ENCODE measurements at regions not wholly inside any gene's neighbourhood (a gene's known extent, or its start where the extent isn't known, plus 50 kb on each side); places are given as distances from the start of the nearest gene placed in this dataset.

GRCh38 chr21:41098481-41099042 is 69.4 kb upstream of the BACE2 start (continued):
- TF ChIP-seq THAP9 (CRISPR knock-in tag; IDR thresholded peaks at IDR 0.05; ENCODE audit: borderline replicate concordance), result no peak
- TF ChIP-seq HOXA3 (CRISPR knock-in tag; IDR thresholded peaks at IDR 0.05), result no peak
- no peak for TF ChIP-seq TRIM24 (CRISPR knock-in tag; IDR thresholded peaks at IDR 0.05)

- intact Hi-C loops (cut with micrococcal nuclease; ENCODE audit: unreplicated experiment), result no loop called here
- TF ChIP-seq ZSCAN29 (CRISPR knock-in tag; conservative IDR thresholded peaks at IDR 0.05) (no peak), STAT6 (CRISPR knock-in tag; IDR thresholded peaks at IDR 0.05; ENCODE audit: borderline replicate concordance) (no peak), MXD3 (CRISPR knock-in tag; IDR thresholded peaks at IDR 0.05) (no peak), GLMP (CRISPR knock-in tag; IDR thresholded peaks at IDR 0.05; ENCODE audit: borderline replicate concordance) (no peak), TIGD3 (CRISPR knock-in tag; IDR thresholded peaks at IDR 0.05; ENCODE audit: borderline replicate concordance) (no peak), MXD4 (CRISPR knock-in tag; IDR thresholded peaks at IDR 0.05) (no peak)
These were observed 67.0 kb upstream of the BACE2 start for GRCh38 chr21:41100826-41101550.

More at GRCh38 chr21:41100826-41101550, 67.0 kb upstream of the BACE2 start:
- H3K4me2 ChIP-seq (ENCODE audit: low read depth, low read length), result no peak overlapping the region
- no TSS peak for BruUV-seq (replicated peaks)
- H3K27ac ChIP-seq (ENCODE audit: extremely low read length, insufficient read depth, low read length), result no peak overlapping the region
- ChIA-PET CTCF (ENCODE audit: low intra/inter-chr PET ratio, low total read pairs) (no interaction called here), POLR2A (no interaction called here)
- ATAC-seq (no peak), FAIRE-seq (no peak), DNase-seq (ENCODE audit: low spot score) (no peak)
- in situ Hi-C loops (cut with HindIII; ENCODE audit: extremely low pct_ligation_motif_present, low pct_unique_long_range_greater_than_20kb), result no loop called here
- H3K9me3 ChIP-seq (ENCODE audit: low read length), result no peaks in the 10 kb centered on the region
- H3K4me3 ChIP-seq (replicated peaks in 1 of 3; ENCODE audit: insufficient read depth in 1 of 3, low read depth in 2 of 3, low read length in 3 of 3), result no peak overlapping the region
- H3K4me1 ChIP-seq (ENCODE audit: insufficient read depth, low read length), result no peaks in the 10 kb centered on the region
- H3K36me3 ChIP-seq (replicated peaks in 1 of 2; ENCODE audit: control insufficient read depth in 1 of 2, insufficient read depth in 2 of 2, low read length in 2 of 2), result no peaks in the 10 kb centered on the region
- H3K79me2 ChIP-seq (ENCODE audit: insufficient read depth, low read length), result no peaks in the 10 kb centered on the region
- no peaks in the 10 kb centered on the region for H4K20me1 ChIP-seq (ENCODE audit: insufficient read depth, low read length)
- no peak overlapping the region for H2AFZ ChIP-seq (ENCODE audit: low read length)
- WGBS (ENCODE audit: low lambda C conversion rate), result 17% methylated on average over 4 of the region's 4 CpGs
- no peak overlapping the region for H3K9ac ChIP-seq (ENCODE audit: insufficient read depth, low read depth, low read length)
- H3K27me3 ChIP-seq (ENCODE audit: control insufficient read depth in 1 of 2, insufficient read depth in 2 of 2, low read length in 2 of 2), result peaks cover 0 to 9% of the 10 kb centered on the region in 2 experiments; a peak in 2 of 5 replicates

Data from HepG2 (cell line).